ENCODE measurements at regions not wholly inside any gene's neighbourhood (a gene's known extent, or its start where the extent isn't known, plus 50 kb on each side); places are given as distances from the start of the nearest gene placed in this dataset.

DNA sequence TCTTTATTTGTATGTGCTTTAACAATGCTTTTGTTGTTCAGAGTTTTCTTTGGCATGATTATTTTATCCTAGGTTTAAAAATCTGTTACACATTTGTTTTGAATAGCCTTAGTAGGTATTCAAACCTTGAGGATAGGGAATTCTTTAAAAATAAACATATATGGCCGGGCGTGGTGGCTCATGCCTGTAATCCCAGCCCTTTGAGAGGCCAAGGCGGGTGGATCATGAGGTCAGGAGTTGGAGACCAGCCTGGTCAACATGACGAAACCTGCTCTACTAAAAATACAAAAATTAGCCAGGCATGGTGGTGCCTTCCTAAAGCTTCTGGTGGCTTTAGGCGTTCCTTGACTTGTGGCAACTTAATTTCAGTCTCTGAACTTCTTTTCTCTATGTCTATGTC is 743.3 kb upstream of the EPHA6 start:
- Mint-ChIP-seq H3K36me3 (ENCODE audit: low read depth, unreplicated experiment) (no peaks in the 10 kb centered on the region), H3K27ac (ENCODE audit: unreplicated experiment) (no peak overlapping the region), H3K4me1 (ENCODE audit: low read depth, unreplicated experiment) (no peaks in the 10 kb centered on the region), H3K4me3 (ENCODE audit: unreplicated experiment) (no peak overlapping the region), H3K9me3 (ENCODE audit: unreplicated experiment) (peaks cover 2% of the 10 kb centered on the region), H3K27me3 (ENCODE audit: low read depth, unreplicated experiment) (no peaks in the 10 kb centered on the region)
- H3K27me3 ChIP-seq (ENCODE audit: insufficient read depth, low read length) = no peaks in the 10 kb centered on the region
- no peaks in the 10 kb centered on the region for H3K36me3 ChIP-seq (ENCODE audit: insufficient read depth, low read length)
- FAIRE-seq = no peak
- no peak for DNase-seq (ENCODE audit: low read depth)
- no peaks in the 10 kb centered on the region for H4K20me1 ChIP-seq (ENCODE audit: insufficient read depth, low read length)
- no peaks in the 10 kb centered on the region for H3K4me1 ChIP-seq (ENCODE audit: insufficient read depth, low read length)
- peaks cover 10% of the 10 kb centered on the region for H3K9me3 ChIP-seq (ENCODE audit: insufficient read depth, low read depth, low read length)
- no peak overlapping the region for H3K9ac ChIP-seq (ENCODE audit: low read length)
- no peak overlapping the region for H2AFZ ChIP-seq (ENCODE audit: low read depth, low read length)
- no peak overlapping the region for H3K4me2 ChIP-seq (ENCODE audit: low read length)
- no peak overlapping the region for H3K27ac ChIP-seq (ENCODE audit: low read depth, low read length)
- TF ChIP-seq EZH2 (IDR thresholded peaks at IDR 0.05; ENCODE audit: insufficient read depth, low read length) (no peak), CTCF (IDR thresholded peaks at IDR 0.05; ENCODE audit: insufficient read depth, low read depth, low read length) (no peak)
- H3K4me3 ChIP-seq (ENCODE audit: insufficient read depth, low read depth, low read length) = no peak overlapping the region
- no peaks in the 10 kb centered on the region for H3K79me2 ChIP-seq (ENCODE audit: insufficient read depth, low read length)

GRCh38 chr3:96072226-96072625 is 742.2 kb upstream of the EPHA6 start:
- no peak for TF ChIP-seq CTCF (IDR thresholded peaks at IDR 0.05; ENCODE audit: insufficient read depth, low read depth, low read length)
- no peak for TF ChIP-seq EZH2 (IDR thresholded peaks at IDR 0.05; ENCODE audit: insufficient read depth, low read length)
- Histone ChIP-seq H3K36me3 (ENCODE audit: insufficient read depth, low read length) (no peaks in the 10 kb centered on the region), H2AFZ (ENCODE audit: low read depth, low read length) (no peak overlapping the region), H3K4me1 (ENCODE audit: insufficient read depth, low read length) (no peaks in the 10 kb centered on the region), H3K9me3 (ENCODE audit: insufficient read depth, low read depth, low read length) (peaks cover 10% of the 10 kb centered on the region), H3K27me3 (ENCODE audit: insufficient read depth, low read length) (no peaks in the 10 kb centered on the region), H3K4me3 (ENCODE audit: insufficient read depth, low read depth, low read length) (no peak overlapping the region), H3K27ac (ENCODE audit: low read depth, low read length) (no peak overlapping the region), H3K79me2 (ENCODE audit: insufficient read depth, low read length) (no peaks in the 10 kb centered on the region), H3K9ac (ENCODE audit: low read length) (no peak overlapping the region), H3K4me2 (ENCODE audit: low read length) (no peak overlapping the region), H4K20me1 (ENCODE audit: insufficient read depth, low read length) (no peaks in the 10 kb centered on the region)
- H3K9me3 Mint-ChIP-seq (ENCODE audit: unreplicated experiment) = peaks cover 2% of the 10 kb centered on the region
- H3K27ac Mint-ChIP-seq (ENCODE audit: unreplicated experiment) = no peak overlapping the region
- no peaks in the 10 kb centered on the region for H3K4me1 Mint-ChIP-seq (ENCODE audit: low read depth, unreplicated experiment)
- H3K4me3 Mint-ChIP-seq (ENCODE audit: unreplicated experiment) = no peak overlapping the region
- no peaks in the 10 kb centered on the region for H3K27me3 Mint-ChIP-seq (ENCODE audit: low read depth, unreplicated experiment)
- H3K36me3 Mint-ChIP-seq (ENCODE audit: low read depth, unreplicated experiment) = no peaks in the 10 kb centered on the region
- no peak for FAIRE-seq
- DNase-seq (ENCODE audit: low read depth) = no peak

DNA sequence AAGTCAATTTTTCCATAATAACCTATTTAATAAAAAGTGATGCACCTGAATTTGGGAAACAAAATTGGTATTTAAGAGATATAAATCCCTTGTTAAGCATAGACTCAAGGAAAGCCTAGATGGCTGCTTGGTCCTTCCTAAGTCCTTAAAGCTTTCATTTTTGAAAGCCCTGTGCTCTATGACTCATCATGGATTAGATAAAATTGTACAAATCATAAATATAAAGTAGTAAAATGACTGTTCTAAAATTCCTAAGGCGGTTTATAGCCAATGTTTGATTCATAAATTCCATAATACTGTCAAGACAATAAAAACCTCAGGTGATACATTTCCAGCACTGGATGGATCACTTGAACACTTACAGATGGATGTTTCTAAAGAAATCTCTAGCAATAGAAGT is 730.8 kb upstream of the EPHA6 start:
- no peaks in the 10 kb centered on the region for H3K36me3 Mint-ChIP-seq (ENCODE audit: low read depth, unreplicated experiment)
- no peak for FAIRE-seq
- H3K4me1 Mint-ChIP-seq (ENCODE audit: low read depth, unreplicated experiment) = no peaks in the 10 kb centered on the region
- no peak overlapping the region for H3K4me3 Mint-ChIP-seq (ENCODE audit: unreplicated experiment)
- TF ChIP-seq CTCF (IDR thresholded peaks at IDR 0.05; ENCODE audit: insufficient read depth, low read depth, low read length) (no peak), EZH2 (IDR thresholded peaks at IDR 0.05; ENCODE audit: insufficient read depth, low read length) (no peak)
- H3K9ac ChIP-seq (ENCODE audit: low read length) = no peak overlapping the region
- no peaks in the 10 kb centered on the region for H3K9me3 Mint-ChIP-seq (ENCODE audit: unreplicated experiment)
- no peak overlapping the region for H3K4me2 ChIP-seq (ENCODE audit: low read length)
- H3K9me3 ChIP-seq (ENCODE audit: insufficient read depth, low read depth, low read length) = peaks cover 5% of the 10 kb centered on the region
- H3K36me3 ChIP-seq (ENCODE audit: insufficient read depth, low read length) = no peaks in the 10 kb centered on the region
- H3K27me3 ChIP-seq (ENCODE audit: insufficient read depth, low read length) = no peaks in the 10 kb centered on the region
- no peak for DNase-seq (ENCODE audit: low read depth)
- no peaks in the 10 kb centered on the region for H3K4me1 ChIP-seq (ENCODE audit: insufficient read depth, low read length)
- H3K27ac ChIP-seq (ENCODE audit: low read depth, low read length) = no peak overlapping the region
- H3K27me3 Mint-ChIP-seq (ENCODE audit: low read depth, unreplicated experiment) = no peaks in the 10 kb centered on the region
- H3K27ac Mint-ChIP-seq (ENCODE audit: unreplicated experiment) = no peak overlapping the region
- no peak overlapping the region for H3K4me3 ChIP-seq (ENCODE audit: insufficient read depth, low read depth, low read length)
- no peak overlapping the region for H2AFZ ChIP-seq (ENCODE audit: low read depth, low read length)
- H4K20me1 ChIP-seq (ENCODE audit: insufficient read depth, low read length) = no peaks in the 10 kb centered on the region
- no peaks in the 10 kb centered on the region for H3K79me2 ChIP-seq (ENCODE audit: insufficient read depth, low read length)

All from astrocyte (in vitro differentiated cells and primary cell).